GM19239 (cell line): ENCODE measurements at regions not wholly inside any gene's neighbourhood (a gene's known extent, or its start where the extent isn't known, plus 50 kb on each side); places are given as distances from the start of the nearest gene placed in this dataset.

ENCODE experiments used
- DNase-seq: peaks from one replicate; pipeline ENCODE4 v3.0.0; 2011; ENCODE audit warnings: low spot score; ENCODE audit not compliant: insufficient read length
- FAIRE-seq: peaks from 2 replicates; lab custom pipeline; 2011; peaks lifted over from hg19 to GRCh38; lab: Jason Lieb, UNC

GRCh38 chr20:6882561-6883291, 115.2 kb downstream of the BMP2 start:
- FAIRE-seq (no peak), DNase-seq (no peak)

- FAIRE-seq (no peak), DNase-seq (no peak)
Observed at GRCh38 chr20:6884114-6884513, 116.6 kb downstream of the BMP2 start.

- no peak for DNase-seq
- no peak for FAIRE-seq
Observed at GRCh38 chr20:6886065-6886729, 118.7 kb downstream of the BMP2 start.

GRCh38 chr20:6887966-6888365, 120.5 kb downstream of the BMP2 start:
- FAIRE-seq, result no peak
- no peak for DNase-seq

GRCh38 chr20:6888736-6889395, 121.4 kb downstream of the BMP2 start:
- DNase-seq, result no peak
- FAIRE-seq, result no peak

GRCh38 chr20:6892724-6893123, 125.2 kb downstream of the BMP2 start:
- FAIRE-seq (no peak), DNase-seq (no peak)

- DNase-seq, result no peak
Observed at GRCh38 chr20:6898928-6899327, 131.4 kb downstream of the BMP2 start.

GRCh38 chr20:6906871-6907270, 139.4 kb downstream of the BMP2 start:
- no peak for FAIRE-seq

More at GRCh38 chr20:6898928-6899327, 131.4 kb downstream of the BMP2 start:
- FAIRE-seq, result no peak

GRCh38 chr20:6908673-6909072, 141.2 kb downstream of the BMP2 start:
- FAIRE-seq (no peak), DNase-seq (no peak)

More at GRCh38 chr20:6906871-6907270, 139.4 kb downstream of the BMP2 start:
- no peak for DNase-seq

GRCh38 chr20:6909608-6910007, 142.1 kb downstream of the BMP2 start:
- DNase-seq (no peak), FAIRE-seq (no peak)

GRCh38 chr20:6914986-6915385, 147.5 kb downstream of the BMP2 start:
- FAIRE-seq (no peak), DNase-seq (no peak)

GRCh38 chr20:6916938-6917337, 149.5 kb downstream of the BMP2 start:
- no peak for DNase-seq
- FAIRE-seq, result no peak

- DNase-seq (no peak), FAIRE-seq (no peak)
Observed at GRCh38 chr20:6919792-6920468, 152.4 kb downstream of the BMP2 start.

- DNase-seq (no peak), FAIRE-seq (no peak)
Observed at GRCh38 chr20:6920991-6921613, 153.6 kb downstream of the BMP2 start.

GRCh38 chr20:6921717-6922386, 154.4 kb downstream of the BMP2 start:
- FAIRE-seq (no peak), DNase-seq (no peak)

GRCh38 chr20:6924681-6925080, 157.2 kb downstream of the BMP2 start:
- DNase-seq (no peak), FAIRE-seq (no peak)

GRCh38 chr20:6925744-6926278, 158.3 kb downstream of the BMP2 start:
- no peak for FAIRE-seq

GRCh38 chr20:6940048-6940447, 172.6 kb downstream of the BMP2 start:
- DNase-seq (no peak), FAIRE-seq (no peak)

More at GRCh38 chr20:6925744-6926278, 158.3 kb downstream of the BMP2 start:
- no peak for DNase-seq

GRCh38 chr20:6940876-6941275, 173.4 kb downstream of the BMP2 start:
- no peak for DNase-seq
- no peak for FAIRE-seq
